Keratinocyte (primary cell): ENCODE measurements at regions not wholly inside any gene's neighbourhood (a gene's known extent, or its start where the extent isn't known, plus 50 kb on each side); places are given as distances from the start of the nearest gene placed in this dataset.

ENCODE experiments used
- DNase-seq: peaks from one replicate; pipeline ENCODE4 v3.0.0-alpha.2; 2011; ENCODE audit warnings: low read depth, missing footprints, low spot score
- FAIRE-seq: peaks from 2 replicates; lab custom pipeline; 2011; peaks lifted over from hg19 to GRCh38; lab: Jason Lieb, UNC
- H2AFZ ChIP-seq: 2 replicates; pipeline ENCODE4 v1.6.0; 2012; ENCODE audit warnings: low read length, control low read depth, inconsistent platforms; ENCODE audit not compliant: control insufficient read depth
- H3K27ac ChIP-seq: 2 replicates; pipeline ENCODE4 v1.5.1; 2011; ENCODE audit warnings: low read length; ENCODE audit not compliant: control insufficient read depth, insufficient read depth
- H3K27me3 ChIP-seq: 3 replicates; pipeline ENCODE4 v1.6.0; 2011; ENCODE audit warnings: low read length; ENCODE audit not compliant: control insufficient read depth, insufficient read depth; ENCODE audit errors: extremely low read depth
- H3K36me3 ChIP-seq, 2 experiments: 2 replicates in 1 of 2; 3 replicates in 1 of 2; pipeline ENCODE4 v1.5.1; 2011; ENCODE audit warnings: low read length in 2 of 2, mild to moderate bottlenecking in 1 of 2; ENCODE audit not compliant: control insufficient read depth in 2 of 2, insufficient read depth in 2 of 2; ENCODE audit errors: extremely low read depth in 1 of 2
- H3K4me1 ChIP-seq: 3 replicates; pipeline ENCODE4 v1.5.1; 2011; ENCODE audit warnings: low read length; ENCODE audit not compliant: control insufficient read depth, insufficient read depth; ENCODE audit errors: extremely low read depth
- H3K4me2 ChIP-seq: 3 replicates; pipeline ENCODE4 v1.6.0; 2011; ENCODE audit warnings: low read depth, low read length; ENCODE audit not compliant: control insufficient read depth, insufficient read depth; ENCODE audit errors: extremely low read depth
- H3K4me3 ChIP-seq, 3 experiments: fragments of 200-600 bp in 1 of 3; sonication (generic) in 1 of 3; 2 replicates in 2 of 3; 3 replicates in 1 of 3; pipeline ENCODE4 v1.5.1; 2011 to 2016; ENCODE audit warnings: low read length in 3 of 3, mild to moderate bottlenecking in 3 of 3, control low read depth in 2 of 3, inconsistent platforms in 1 of 3, low read depth in 1 of 3, mixed read lengths in 1 of 3, mixed run types in 1 of 3, moderate library complexity in 1 of 3; ENCODE audit not compliant: control insufficient read depth in 2 of 3, insufficient read depth in 2 of 3; ENCODE audit errors: extremely low read depth in 1 of 3
- H3K79me2 ChIP-seq: 2 replicates; pipeline ENCODE4 v1.6.0; 2012; ENCODE audit warnings: low read length; ENCODE audit not compliant: control insufficient read depth, insufficient read depth
- H3K9ac ChIP-seq: 3 replicates; pipeline ENCODE4 v1.6.0; 2011; ENCODE audit warnings: low read length; ENCODE audit not compliant: control insufficient read depth, insufficient read depth; ENCODE audit errors: extremely low read depth
- H3K9me1 ChIP-seq: 3 replicates; pipeline ENCODE4 v1.6.0; 2011; ENCODE audit warnings: low read length; ENCODE audit not compliant: control insufficient read depth, insufficient read depth; ENCODE audit errors: extremely low read depth
- H3K9me3 ChIP-seq: 2 replicates; pipeline ENCODE4 v1.5.1; 2012; ENCODE audit warnings: low read depth, low read length; ENCODE audit not compliant: control insufficient read depth
- H4K20me1 ChIP-seq: 3 replicates; pipeline ENCODE4 v1.6.0; 2011; ENCODE audit warnings: low read length; ENCODE audit not compliant: control insufficient read depth, insufficient read depth; ENCODE audit errors: extremely low read depth
- CTCF ChIP-seq, 3 experiments: IDR thresholded peaks in 1 of 3; conservative IDR thresholded peaks in 1 of 3; optimal IDR thresholded peaks in 1 of 3; 2 replicates in 2 of 3; 3 replicates in 1 of 3; pipeline versions ENCODE3 to v1.5.1; 2011; ENCODE audit warnings: low read length in 3 of 3, mild to moderate bottlenecking in 3 of 3, moderate library complexity in 2 of 3, control low read depth in 1 of 3, inconsistent platforms in 1 of 3; ENCODE audit not compliant: insufficient read depth in 2 of 3; ENCODE audit errors: extremely low read depth in 1 of 3
- EZH2 ChIP-seq: IDR thresholded peaks from one replicate; pipeline ENCODE4 v1.6.1; 2012; ENCODE audit warnings: inconsistent platforms, mild to moderate bottlenecking, low read length, moderate library complexity
- dilution Hi-C: fragments of 300-500 bp; cut with MboI; formaldehyde crosslinking; loops from one replicate; pipeline ENCODE4 v1.7.0; 2020; ENCODE audit warnings: low sequenced_read_pairs; ENCODE audit not compliant: extremely low pct_ligation_motif_present

- Histone ChIP-seq H3K4me1 (no peaks in the 10 kb centered on the region), H3K36me3 (no peaks in the 10 kb centered on the region), H3K79me2 (no peaks in the 10 kb centered on the region), H2AFZ (no peak overlapping the region), H3K9me1 (no peaks in the 10 kb centered on the region), H3K27me3 (no peaks in the 10 kb centered on the region), H3K9me3 (no peaks in the 10 kb centered on the region), H3K4me3 (no peak overlapping the region), H3K4me2 (no peak overlapping the region), H3K27ac (no peak overlapping the region), H3K9ac (no peak overlapping the region), H4K20me1 (no peaks in the 10 kb centered on the region)
- no peak for FAIRE-seq
- no peak for DNase-seq
- TF ChIP-seq CTCF (optimal IDR thresholded peaks at IDR 0.05 in 1 of 3, IDR thresholded peaks at IDR 0.05 in 1 of 3, conservative IDR thresholded peaks at IDR 0.05 in 1 of 3; ENCODE audit: extremely low read depth in 1 of 3, insufficient read depth in 2 of 3, low read length in 3 of 3) = no peak
- TF ChIP-seq EZH2 = no peak
- dilution Hi-C loops = no loop called here
Measured at GRCh38 chr13:59112221-59112718, 1051.5 kb downstream of the DIAPH3 start.

GRCh38 chr13:59119475-59119874, 1044.3 kb downstream of the DIAPH3 start:
- Histone ChIP-seq H3K4me2 (no peak overlapping the region), H2AFZ (no peak overlapping the region), H3K9me3 (no peaks in the 10 kb centered on the region), H3K27ac (no peak overlapping the region), H3K4me1 (no peaks in the 10 kb centered on the region), H4K20me1 (no peaks in the 10 kb centered on the region), H3K27me3 (no peaks in the 10 kb centered on the region), H3K4me3 (no peak overlapping the region), H3K9me1 (no peaks in the 10 kb centered on the region), H3K9ac (no peak overlapping the region), H3K36me3 (no peaks in the 10 kb centered on the region), H3K79me2 (no peaks in the 10 kb centered on the region)
- FAIRE-seq (no peak), DNase-seq (no peak)
- TF ChIP-seq EZH2 = no peak
- TF ChIP-seq CTCF (optimal IDR thresholded peaks at IDR 0.05 in 1 of 3, IDR thresholded peaks at IDR 0.05 in 1 of 3, conservative IDR thresholded peaks at IDR 0.05 in 1 of 3; ENCODE audit: extremely low read depth in 1 of 3, insufficient read depth in 2 of 3, low read length in 3 of 3) = no peak
- dilution Hi-C loops = no loop called here
